CD4-positive, alpha-beta T cell (primary cell): ENCODE measurements at regions not wholly inside any gene's neighbourhood (a gene's known extent, or its start where the extent isn't known, plus 50 kb on each side); places are given as distances from the start of the nearest gene placed in this dataset.

Experiments used
- ATAC-seq: fragments of 200-7000 bp; cut with Tn5 transposase; one replicate; pipeline ENCODE4 v1.10.0; 2022; ENCODE audit warnings: mild to moderate bottlenecking; ENCODE audit not compliant: poor library complexity
- CTCF ChIA-PET: fragments of 350-600 bp; sonication (Branson Sonifier 250); formaldehyde crosslinking; loops from one replicate; lab custom pipeline; 2021; ENCODE audit warnings: antibody characterized with exemption, inconsistent platforms; lab: Charles Lee
- POLR2A ChIA-PET: fragments of 350-600 bp; sonication (Branson Sonifier 250); formaldehyde crosslinking; loops from one replicate; lab custom pipeline; 2021; ENCODE audit warnings: antibody characterized with exemption, inconsistent platforms; lab: Charles Lee
- DNase-seq, 14 experiments: peaks; one replicate each; pipeline ENCODE4 v3.0.0-alpha.2; 2013 to 2020; ENCODE audit warnings: mixed read lengths in 2 of 14
- H3K27ac ChIP-seq, 2 donors: one replicate each; pipeline versions ENCODE4 v1.5.1 to v1.7.0; 2013; ENCODE audit warnings: low read length in 2 of 2, low read depth in 1 of 2, mild to moderate bottlenecking in 1 of 2
- H3K27me3 ChIP-seq, 2 experiments: 1 replicate in 1 of 2; 2 replicates in 1 of 2; pipeline versions ENCODE4 v1.6.1 to v1.7.0; 2013; ENCODE audit warnings: low read length in 2 of 2, control low read depth in 1 of 2, mild to moderate bottlenecking in 1 of 2, moderate library complexity in 1 of 2; ENCODE audit not compliant: insufficient read depth in 2 of 2, control insufficient read depth in 1 of 2
- H3K36me3 ChIP-seq: one replicate; pipeline ENCODE4 v1.6.1; 2013; ENCODE audit warnings: low read length, control low read depth; ENCODE audit not compliant: insufficient read depth
- H3K4me1 ChIP-seq: one replicate; pipeline ENCODE4 v1.6.1; 2013; ENCODE audit warnings: low read length, control low read depth; ENCODE audit not compliant: insufficient read depth
- H3K4me3 ChIP-seq: one replicate; pipeline ENCODE4 v1.5.1; 2013; ENCODE audit warnings: mild to moderate bottlenecking, low read length, moderate library complexity
- H3K9me3 ChIP-seq, 2 experiments: 1 replicate in 1 of 2; 2 replicates in 1 of 2; pipeline versions ENCODE4 v1.6.1 to v1.7.0; 2013; ENCODE audit warnings: low read length in 2 of 2, mild to moderate bottlenecking in 2 of 2, control low read depth in 1 of 2, moderate library complexity in 1 of 2; ENCODE audit not compliant: control insufficient read depth in 1 of 2, insufficient read depth in 1 of 2
- H3K27ac Mint-ChIP-seq: one replicate; pipeline ENCODE4 v1.8.0; 2020; ENCODE audit warnings: mixed read lengths
- H3K27me3 Mint-ChIP-seq: one replicate; pipeline ENCODE4 v1.8.0; 2021; ENCODE audit warnings: mixed read lengths
- H3K36me3 Mint-ChIP-seq: one replicate; pipeline ENCODE4 v1.8.0; 2021; ENCODE audit warnings: low read depth, mixed read lengths
- H3K4me1 Mint-ChIP-seq: one replicate; pipeline ENCODE4 v1.8.0; 2021; ENCODE audit warnings: low read depth, mixed read lengths
- H3K4me3 Mint-ChIP-seq: one replicate; pipeline ENCODE4 v1.8.0; 2020; ENCODE audit warnings: mild to moderate bottlenecking, mixed read lengths
- H3K9me3 Mint-ChIP-seq: one replicate; pipeline ENCODE4 v1.8.0; 2020; ENCODE audit warnings: mixed read lengths
- CTCF ChIP-seq: fragments of 200-600 bp; IDR thresholded peaks from one replicate; pipeline ENCODE4 v1.8.0; 2022; ENCODE audit warnings: antibody characterized with exemption, mild to moderate bottlenecking
- intact Hi-C, 2 experiments: fragments of 100-400 bp; cut with DNase I in 1 of 2; cut with micrococcal nuclease in 1 of 2; formaldehyde crosslinking; loops; one replicate each; pipeline versions ENCODE4 v1.15.1 to v1.9.0; 2023 to 2025; cut with DNase I, micrococcal nuclease

DNA sequence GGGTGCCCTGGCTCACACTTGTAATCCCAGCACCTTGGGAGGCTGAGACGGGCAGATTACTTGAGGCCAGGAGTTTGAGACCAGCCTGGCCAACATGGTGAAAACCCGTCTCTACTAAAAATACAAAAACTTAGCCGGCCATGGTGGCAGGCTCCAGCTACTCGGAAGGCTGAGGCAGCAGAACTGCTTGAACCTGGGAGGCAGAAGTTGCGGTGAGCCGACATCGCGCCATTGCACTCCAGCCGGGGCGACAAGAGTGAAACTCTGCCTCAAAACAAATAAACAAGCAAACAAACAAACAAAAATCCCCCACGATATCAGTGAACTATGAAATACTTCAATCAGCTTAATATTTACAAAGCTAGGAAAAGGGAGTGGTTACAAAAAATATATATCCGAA, 382.3 kb upstream of the KCND2 start:
- Mint-ChIP-seq H3K27me3 (no peaks in the 10 kb centered on the region), H3K27ac (no peak overlapping the region), H3K4me1 (no peaks in the 10 kb centered on the region), H3K36me3 (no peaks in the 10 kb centered on the region), H3K4me3 (no peak overlapping the region), H3K9me3 (peaks cover 10% of the 10 kb centered on the region)
- Histone ChIP-seq H3K27me3 (no peaks in the 10 kb centered on the region), H3K9me3 (peaks cover 0 to 9% of the 10 kb centered on the region in 2 experiments), H3K27ac (no peak overlapping the region), H3K4me3 (no peak overlapping the region), H3K4me1 (no peaks in the 10 kb centered on the region), H3K36me3 (no peaks in the 10 kb centered on the region)
- ChIA-PET CTCF (no interaction called here), POLR2A (no interaction called here)
- no peak for DNase-seq
- ATAC-seq, result no peak
- no peak for TF ChIP-seq CTCF
- intact Hi-C loops, result no loop called here

DNA sequence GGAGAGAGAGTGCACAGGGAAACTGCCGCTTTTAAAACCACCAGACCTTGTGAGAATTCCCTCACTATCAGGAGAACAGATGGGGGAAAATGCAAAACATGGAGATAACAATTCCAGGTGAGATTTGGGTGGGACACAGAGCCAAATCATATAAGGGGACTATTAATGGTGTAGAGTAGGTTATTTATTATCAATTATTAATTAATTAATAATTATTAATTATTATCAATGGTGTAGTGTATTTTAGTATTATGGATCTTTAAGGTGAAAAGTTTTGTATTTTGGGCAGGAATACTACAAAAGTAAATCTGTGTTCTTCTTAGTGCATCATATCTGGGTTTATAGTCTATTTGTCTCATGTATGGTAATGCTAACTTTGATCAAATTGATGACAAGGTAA, 377.7 kb upstream of the KCND2 start:
- CTCF ChIA-PET, result no interaction called here

GRCh38 chr7:119896386-119896785, 376.6 kb upstream of the KCND2 start:
- no peak overlapping the region for H3K4me3 ChIP-seq
- POLR2A ChIA-PET, result no interaction called here

More for the DNA sequence above, 377.7 kb upstream of the KCND2 start:
- H3K27me3 ChIP-seq, result no peaks in the 10 kb centered on the region
- intact Hi-C loops, result no loop called here
- Mint-ChIP-seq H3K4me3 (no peak overlapping the region), H3K36me3 (no peaks in the 10 kb centered on the region), H3K9me3 (peaks cover 13% of the 10 kb centered on the region), H3K4me1 (no peaks in the 10 kb centered on the region), H3K27ac (no peak overlapping the region), H3K27me3 (no peaks in the 10 kb centered on the region)
- ATAC-seq, result no peak
- POLR2A ChIA-PET, result no interaction called here
- DNase-seq, result no peak
- no peak overlapping the region for H3K27ac ChIP-seq
- no peak overlapping the region for H3K4me3 ChIP-seq
- H3K9me3 ChIP-seq, result peaks cover 0 to 4% of the 10 kb centered on the region in 2 experiments
- H3K4me1 ChIP-seq, result no peaks in the 10 kb centered on the region
- H3K36me3 ChIP-seq, result no peaks in the 10 kb centered on the region
- no peak for TF ChIP-seq CTCF

More at GRCh38 chr7:119896386-119896785, 376.6 kb upstream of the KCND2 start:
- Mint-ChIP-seq H3K27ac (no peak overlapping the region), H3K9me3 (peaks cover 13% of the 10 kb centered on the region), H3K27me3 (no peaks in the 10 kb centered on the region), H3K4me1 (no peaks in the 10 kb centered on the region), H3K36me3 (no peaks in the 10 kb centered on the region), H3K4me3 (no peak overlapping the region)
- Histone ChIP-seq H3K27ac (no peak overlapping the region), H3K9me3 (peaks cover 0 to 4% of the 10 kb centered on the region in 2 experiments), H3K4me1 (no peaks in the 10 kb centered on the region), H3K27me3 (no peaks in the 10 kb centered on the region), H3K36me3 (no peaks in the 10 kb centered on the region)
- ATAC-seq (no peak), DNase-seq (no peak)
- TF ChIP-seq CTCF, result no peak
- intact Hi-C loops, result no loop called here
- CTCF ChIA-PET, result no interaction called here
